ENCODE measurements at regions not wholly inside any gene's neighbourhood (a gene's known extent, or its start where the extent isn't known, plus 50 kb on each side); places are given as distances from the start of the nearest gene placed in this dataset.

DNA sequence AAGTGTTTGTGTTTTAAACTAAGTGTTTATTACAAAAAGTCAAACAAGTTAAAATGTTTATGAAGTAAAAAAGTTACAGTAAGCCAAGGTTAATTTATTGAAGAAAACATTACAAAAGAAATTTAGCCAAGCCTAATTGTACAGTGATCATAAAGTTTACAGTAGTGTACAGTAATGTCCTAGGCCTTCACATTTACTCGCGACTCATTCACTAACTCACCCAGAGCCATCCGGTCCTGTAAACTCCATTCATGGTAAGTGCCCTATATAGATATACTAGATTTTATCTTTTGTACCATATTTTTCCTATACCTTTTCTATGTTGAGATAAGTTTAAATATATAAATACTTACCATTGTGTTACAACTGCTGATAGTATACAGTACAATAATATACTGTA lies 481.8 kb upstream of the TENM4 start:
- Histone ChIP-seq H3K9ac (ENCODE audit: control insufficient read depth, insufficient read depth, low read length) (no peak overlapping the region), H2AFZ (ENCODE audit: control insufficient read depth, low read depth, low read length) (no peak overlapping the region), H3K4me3 (no peak overlapping the region), H3K79me2 (ENCODE audit: control insufficient read depth, insufficient read depth, low read length) (no peaks in the 10 kb centered on the region), H3K36me3 (ENCODE audit: control insufficient read depth in 2 of 2, insufficient read depth in 2 of 2, low read length in 1 of 2) (no peaks in the 10 kb centered on the region), H4K20me1 (ENCODE audit: control insufficient read depth, insufficient read depth) (no peaks in the 10 kb centered on the region), H3K27ac (ENCODE audit: control insufficient read depth, insufficient read depth) (no peak overlapping the region), H3K4me2 (ENCODE audit: control insufficient read depth, insufficient read depth) (no peak overlapping the region), H3K9me3 (replicated peaks; ENCODE audit: control insufficient read depth, insufficient read depth, low read length) (no peaks in the 10 kb centered on the region), H3K4me1 (ENCODE audit: control insufficient read depth, insufficient read depth, low read length) (no peaks in the 10 kb centered on the region), H3K27me3 (replicated peaks in 1 of 2; ENCODE audit: control insufficient read depth in 2 of 2, insufficient read depth in 2 of 2, low read length in 1 of 2) (no peaks in the 10 kb centered on the region; a peak in 1 of 4 replicates)
- TF ChIP-seq NR2C2 (IDR thresholded peaks at IDR 0.05; ENCODE audit: borderline replicate concordance, control insufficient read depth, insufficient read length, low read depth) (no peak), ATF7 (IDR thresholded peaks at IDR 0.05; ENCODE audit: low read depth) (no peak), TCF3 (IDR thresholded peaks at IDR 0.05; ENCODE audit: borderline replicate concordance, insufficient read depth, low read depth, low read length) (no peak), WRNIP1 (IDR thresholded peaks at IDR 0.05; ENCODE audit: borderline replicate concordance, low read depth, low read length) (no peak), SPI1 (IDR thresholded peaks at IDR 0.05; ENCODE audit: borderline replicate concordance, insufficient read depth, low read depth, low read length) (no peak), CREM (IDR thresholded peaks at IDR 0.05; ENCODE audit: low read depth) (no peak), ZNF24 (IDR thresholded peaks at IDR 0.05) (no peak), EP300 (IDR thresholded peaks at IDR 0.05; ENCODE audit: borderline replicate concordance in 1 of 2, control insufficient read depth in 1 of 2, low read depth in 2 of 2, low read length in 2 of 2) (no peak), RBBP5 (conservative IDR thresholded peaks at IDR 0.05) (no peak), SMARCA5 (IDR thresholded peaks at IDR 0.05) (no peak), ESRRA (IDR thresholded peaks at IDR 0.05; ENCODE audit: low read length) (no peak), PAX5 (IDR thresholded peaks at IDR 0.05; ENCODE audit: borderline replicate concordance, low read depth, low read length) (no peak), NFIC (IDR thresholded peaks at IDR 0.05; ENCODE audit: low read depth, low read length) (no peak), IRF4 (IDR thresholded peaks at IDR 0.05; ENCODE audit: low read depth, low read length) (no peak)
- TF ChIP-seq, protein P1, sequence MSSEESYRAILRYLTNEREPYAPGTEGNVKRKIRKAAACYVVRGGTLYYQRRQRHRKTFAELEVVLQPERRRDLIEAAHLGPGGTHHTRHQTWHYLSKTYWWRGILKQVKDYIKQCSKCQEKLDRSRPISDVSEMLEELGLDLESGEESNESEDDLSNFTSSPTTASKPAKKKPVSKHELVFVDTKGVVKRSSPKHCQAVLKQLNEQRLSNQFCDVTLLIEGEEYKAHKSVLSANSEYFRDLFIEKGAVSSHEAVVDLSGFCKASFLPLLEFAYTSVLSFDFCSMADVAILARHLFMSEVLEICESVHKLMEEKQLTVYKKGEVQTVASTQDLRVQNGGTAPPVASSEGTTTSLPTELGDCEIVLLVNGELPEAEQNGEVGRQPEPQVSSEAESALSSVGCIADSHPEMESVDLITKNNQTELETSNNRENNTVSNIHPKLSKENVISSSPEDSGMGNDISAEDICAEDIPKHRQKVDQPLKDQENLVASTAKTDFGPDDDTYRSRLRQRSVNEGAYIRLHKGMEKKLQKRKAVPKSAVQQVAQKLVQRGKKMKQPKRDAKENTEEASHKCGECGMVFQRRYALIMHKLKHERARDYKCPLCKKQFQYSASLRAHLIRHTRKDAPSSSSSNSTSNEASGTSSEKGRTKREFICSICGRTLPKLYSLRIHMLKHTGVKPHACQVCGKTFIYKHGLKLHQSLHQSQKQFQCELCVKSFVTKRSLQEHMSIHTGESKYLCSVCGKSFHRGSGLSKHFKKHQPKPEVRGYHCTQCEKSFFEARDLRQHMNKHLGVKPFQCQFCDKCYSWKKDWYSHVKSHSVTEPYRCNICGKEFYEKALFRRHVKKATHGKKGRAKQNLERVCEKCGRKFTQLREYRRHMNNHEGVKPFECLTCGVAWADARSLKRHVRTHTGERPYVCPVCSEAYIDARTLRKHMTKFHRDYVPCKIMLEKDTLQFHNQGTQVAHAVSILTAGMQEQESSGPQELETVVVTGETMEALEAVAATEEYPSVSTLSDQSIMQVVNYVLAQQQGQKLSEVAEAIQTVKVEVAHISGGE (CRISPR knock-in tag; IDR thresholded peaks at IDR 0.05): no peak
- TF ChIP-seq, protein P2, sequence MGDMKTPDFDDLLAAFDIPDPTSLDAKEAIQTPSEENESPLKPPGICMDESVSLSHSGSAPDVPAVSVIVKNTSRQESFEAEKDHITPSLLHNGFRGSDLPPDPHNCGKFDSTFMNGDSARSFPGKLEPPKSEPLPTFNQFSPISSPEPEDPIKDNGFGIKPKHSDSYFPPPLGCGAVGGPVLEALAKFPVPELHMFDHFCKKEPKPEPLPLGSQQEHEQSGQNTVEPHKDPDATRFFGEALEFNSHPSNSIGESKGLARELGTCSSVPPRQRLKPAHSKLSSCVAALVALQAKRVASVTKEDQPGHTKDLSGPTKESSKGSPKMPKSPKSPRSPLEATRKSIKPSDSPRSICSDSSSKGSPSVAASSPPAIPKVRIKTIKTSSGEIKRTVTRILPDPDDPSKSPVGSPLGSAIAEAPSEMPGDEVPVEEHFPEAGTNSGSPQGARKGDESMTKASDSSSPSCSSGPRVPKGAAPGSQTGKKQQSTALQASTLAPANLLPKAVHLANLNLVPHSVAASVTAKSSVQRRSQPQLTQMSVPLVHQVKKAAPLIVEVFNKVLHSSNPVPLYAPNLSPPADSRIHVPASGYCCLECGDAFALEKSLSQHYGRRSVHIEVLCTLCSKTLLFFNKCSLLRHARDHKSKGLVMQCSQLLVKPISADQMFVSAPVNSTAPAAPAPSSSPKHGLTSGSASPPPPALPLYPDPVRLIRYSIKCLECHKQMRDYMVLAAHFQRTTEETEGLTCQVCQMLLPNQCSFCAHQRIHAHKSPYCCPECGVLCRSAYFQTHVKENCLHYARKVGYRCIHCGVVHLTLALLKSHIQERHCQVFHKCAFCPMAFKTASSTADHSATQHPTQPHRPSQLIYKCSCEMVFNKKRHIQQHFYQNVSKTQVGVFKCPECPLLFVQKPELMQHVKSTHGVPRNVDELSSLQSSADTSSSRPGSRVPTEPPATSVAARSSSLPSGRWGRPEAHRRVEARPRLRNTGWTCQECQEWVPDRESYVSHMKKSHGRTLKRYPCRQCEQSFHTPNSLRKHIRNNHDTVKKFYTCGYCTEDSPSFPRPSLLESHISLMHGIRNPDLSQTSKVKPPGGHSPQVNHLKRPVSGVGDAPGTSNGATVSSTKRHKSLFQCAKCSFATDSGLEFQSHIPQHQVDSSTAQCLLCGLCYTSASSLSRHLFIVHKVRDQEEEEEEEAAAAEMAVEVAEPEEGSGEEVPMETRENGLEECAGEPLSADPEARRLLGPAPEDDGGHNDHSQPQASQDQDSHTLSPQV (IDR thresholded peaks at IDR 0.05): no peak
- TF ChIP-seq, protein P3, sequence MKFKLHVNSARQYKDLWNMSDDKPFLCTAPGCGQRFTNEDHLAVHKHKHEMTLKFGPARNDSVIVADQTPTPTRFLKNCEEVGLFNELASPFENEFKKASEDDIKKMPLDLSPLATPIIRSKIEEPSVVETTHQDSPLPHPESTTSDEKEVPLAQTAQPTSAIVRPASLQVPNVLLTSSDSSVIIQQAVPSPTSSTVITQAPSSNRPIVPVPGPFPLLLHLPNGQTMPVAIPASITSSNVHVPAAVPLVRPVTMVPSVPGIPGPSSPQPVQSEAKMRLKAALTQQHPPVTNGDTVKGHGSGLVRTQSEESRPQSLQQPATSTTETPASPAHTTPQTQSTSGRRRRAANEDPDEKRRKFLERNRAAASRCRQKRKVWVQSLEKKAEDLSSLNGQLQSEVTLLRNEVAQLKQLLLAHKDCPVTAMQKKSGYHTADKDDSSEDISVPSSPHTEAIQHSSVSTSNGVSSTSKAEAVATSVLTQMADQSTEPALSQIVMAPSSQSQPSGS (IDR thresholded peaks at IDR 0.05; ENCODE audit: low read length): no peak
- ATAC-seq: no peak
- no peak for DNase-seq (ENCODE audit: low read depth, low spot score)
- POLR2A ChIA-PET: no interaction called here
- SMC1A ChIA-PET (ENCODE audit: uncharacterized antibody, unreplicated experiment): no interaction called here
- CTCF ChIA-PET: no interaction called here
- FAIRE-seq: no peak
- RAD21 ChIA-PET (ENCODE audit: unreplicated experiment): no interaction called here
- intact Hi-C loops (cut with micrococcal nuclease; ENCODE audit: unreplicated experiment): no loop called here
- in situ Hi-C loops (cut with MboI): no loop called here
- no TSS peak for BruUV-seq (replicated peaks)
- WGBS (ENCODE audit: insufficient coverage, insufficient replicate concordance, low lambda C conversion rate, missing lambda C conversion rate): 85% methylated on average over 3 of the region's 3 CpGs
